ENCODE measurements at regions not wholly inside any gene's neighbourhood (a gene's known extent, or its start where the extent isn't known, plus 50 kb on each side); places are given as distances from the start of the nearest gene placed in this dataset.

- TF ChIP-seq CREB1 (IDR thresholded peaks at IDR 0.05; ENCODE audit: low read depth) (no peak), POLR2AphosphoS5 (IDR thresholded peaks at IDR 0.05; ENCODE audit: low read length) (no peak), YY1 (IDR thresholded peaks at IDR 0.05; ENCODE audit: low read depth, low read length) (no peak), SMC3 (IDR thresholded peaks at IDR 0.05; ENCODE audit: borderline replicate concordance, low read length) (no peak), CBX5 (IDR thresholded peaks at IDR 0.05; ENCODE audit: low read depth) (no peak), MTA3 (IDR thresholded peaks at IDR 0.05; ENCODE audit: borderline replicate concordance, low read length) (no peak), GABPA (IDR thresholded peaks at IDR 0.05; ENCODE audit: low read depth) (no peak), CBFB (IDR thresholded peaks at IDR 0.05; ENCODE audit: low read depth) (no peak), CBX3 (IDR thresholded peaks at IDR 0.05; ENCODE audit: borderline replicate concordance, low read depth) (no peak)
Observed at GRCh38 chr12:41801261-41801660, 343.4 kb downstream of the GXYLT1 start.

All from GM12878 (cell line).